GM21717 (cell line): ENCODE measurements at regions not wholly inside any gene's neighbourhood (a gene's known extent, or its start where the extent isn't known, plus 50 kb on each side); places are given as distances from the start of the nearest gene placed in this dataset.

Source experiments
- ATAC-seq: cut with Tn5 transposase; IDR thresholded peaks from one replicate; pipeline ENCODE4 v1.9.1; 2021; ENCODE audit warnings: mild to moderate bottlenecking, moderate library complexity; ENCODE audit not compliant: unreplicated experiment

DNA sequence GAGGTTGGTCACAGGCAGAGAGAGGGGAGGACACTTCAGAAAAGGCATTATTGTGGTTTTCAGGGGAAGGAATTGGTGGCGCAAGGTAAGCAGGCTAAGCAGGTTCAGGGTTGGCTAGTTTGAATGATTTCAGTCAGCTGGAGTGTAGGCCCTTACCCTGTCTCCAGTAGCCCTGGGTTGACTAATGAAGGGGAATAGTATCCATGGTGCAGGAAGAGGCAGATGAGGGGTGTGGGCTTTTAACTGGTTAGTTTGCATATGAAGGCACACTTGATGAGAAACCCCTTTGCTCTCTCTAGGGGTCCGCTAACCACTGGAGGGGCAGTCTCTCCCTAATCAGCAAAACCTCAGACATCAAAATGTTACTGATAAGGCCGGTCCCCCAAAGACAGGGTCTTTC lies 249.7 kb downstream of the AASDHPPT start:
- no peak for ATAC-seq

DNA sequence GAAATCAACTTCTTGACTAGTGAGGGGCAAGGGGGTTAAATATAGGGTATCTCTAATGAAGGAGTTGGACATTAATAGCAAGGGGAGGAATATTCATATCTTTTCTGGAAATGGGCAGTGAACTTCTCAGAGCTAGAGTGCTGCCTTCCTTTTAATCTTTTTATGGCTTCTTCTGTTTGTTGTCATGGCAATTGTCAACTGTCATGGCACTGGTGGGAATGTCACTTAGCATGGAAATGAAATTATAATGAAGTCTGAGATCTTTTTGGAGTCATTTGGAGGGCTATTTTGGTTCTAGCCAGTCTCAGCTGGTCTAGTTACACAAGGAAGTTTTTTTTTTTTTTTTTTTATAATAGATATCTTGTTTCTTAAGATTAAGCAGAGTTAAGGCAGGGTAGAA lies 250.2 kb downstream of the AASDHPPT start:
- ATAC-seq: no peak

DNA sequence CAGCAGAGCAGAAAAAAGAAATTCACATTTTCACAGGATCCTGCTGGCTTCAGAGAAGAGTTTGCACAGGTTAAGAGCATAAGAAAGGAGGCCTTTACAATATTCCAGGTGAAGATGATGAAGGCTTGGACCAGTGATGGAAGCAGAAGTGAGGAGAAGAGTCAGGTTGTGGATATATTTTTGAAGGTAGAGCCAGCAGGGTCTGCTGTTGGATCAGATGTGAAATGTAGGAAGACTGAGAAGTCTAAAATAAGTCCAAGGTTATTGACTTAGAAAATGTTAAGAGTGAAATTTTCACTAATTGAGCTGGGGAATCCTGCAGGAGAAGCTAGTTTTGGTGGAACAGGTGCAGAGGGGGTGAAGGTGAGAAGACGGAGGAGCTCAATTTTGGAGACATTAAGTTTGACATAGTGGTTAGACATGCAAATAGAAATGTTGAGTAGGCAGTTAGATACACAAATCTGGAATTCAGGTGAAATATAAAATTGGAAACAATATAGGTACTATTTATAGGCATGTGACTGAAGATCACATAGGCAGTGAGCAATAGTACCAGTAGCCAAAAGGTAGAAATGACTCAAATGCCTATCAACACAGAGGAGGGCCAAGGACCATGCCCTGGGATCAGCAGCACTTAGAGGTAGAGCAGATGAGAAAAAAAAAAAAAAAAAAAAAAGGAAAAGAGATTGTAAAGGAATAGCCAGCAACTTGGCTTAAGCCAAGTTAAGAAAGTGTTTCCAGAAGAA lies 252.0 kb downstream of the AASDHPPT start:
- ATAC-seq: no peak

GRCh38 chr11:106331176-106331575 lies 253.7 kb downstream of the AASDHPPT start:
- ATAC-seq: no peak

GRCh38 chr11:106333678-106334077 lies 256.2 kb downstream of the AASDHPPT start:
- no peak for ATAC-seq

DNA sequence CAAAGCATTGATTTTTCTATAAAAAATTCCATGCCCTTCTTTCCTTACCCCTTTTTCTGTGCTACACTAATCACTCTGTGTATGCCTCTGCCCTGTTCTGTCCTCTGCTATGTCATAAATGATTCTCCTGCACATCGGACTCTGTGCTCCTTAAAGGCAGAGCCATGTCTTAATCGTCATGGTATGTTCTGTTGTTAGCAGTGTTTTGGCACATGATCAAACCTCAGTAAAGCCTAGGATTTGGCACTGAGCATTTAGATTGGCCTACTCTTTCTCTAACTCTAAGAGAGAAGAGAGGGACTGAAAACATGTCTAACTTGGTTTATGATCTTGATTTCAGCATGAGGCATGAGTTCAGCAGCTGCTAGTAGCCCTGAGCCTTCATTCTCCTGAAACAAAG lies 266.9 kb downstream of the AASDHPPT start:
- ATAC-seq: no peak

GRCh38 chr11:106344966-106345365 lies 267.5 kb downstream of the AASDHPPT start:
- ATAC-seq: no peak

DNA sequence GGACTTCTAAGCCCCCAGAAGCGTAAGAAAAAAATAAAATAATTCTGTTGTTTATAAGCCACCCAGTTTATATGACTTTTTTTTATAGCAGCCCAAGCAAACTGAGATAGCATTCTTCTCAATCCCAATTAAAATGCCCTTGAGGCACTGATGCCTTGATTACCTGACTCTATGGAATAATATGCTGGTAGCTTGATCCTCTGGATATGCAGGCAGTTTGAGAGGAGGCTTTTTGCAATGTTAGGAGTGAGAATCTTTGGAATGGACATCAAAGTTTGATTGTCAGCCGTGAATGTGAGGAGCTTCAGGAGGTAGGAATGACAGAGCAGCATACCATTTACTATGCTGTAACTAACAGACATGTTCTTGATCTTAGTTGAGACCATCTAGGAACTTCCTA lies 275.6 kb downstream of the AASDHPPT start:
- ATAC-seq: no peak

DNA sequence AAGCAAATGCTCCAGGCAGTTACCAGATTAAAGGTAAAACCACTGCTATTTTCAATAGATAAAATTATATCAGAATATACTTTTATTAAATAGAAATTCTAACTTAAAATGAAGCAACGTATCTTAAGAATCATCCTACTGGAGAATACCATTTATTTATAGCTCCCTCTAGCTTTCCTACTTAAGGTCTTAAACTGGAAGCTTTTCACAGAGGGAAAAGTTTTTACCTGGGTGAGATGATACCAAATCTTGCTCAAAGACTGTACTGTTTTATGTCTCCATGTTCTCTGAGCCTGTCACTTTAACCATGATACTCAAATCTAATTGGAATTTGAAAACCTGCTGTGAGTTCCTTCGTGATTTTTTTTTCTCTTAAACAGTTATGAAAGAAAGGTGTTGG lies 291.8 kb downstream of the AASDHPPT start:
- ATAC-seq: no peak

- ATAC-seq: no peak
Observed at GRCh38 chr11:106378513-106379179, 301.2 kb downstream of the AASDHPPT start.

DNA sequence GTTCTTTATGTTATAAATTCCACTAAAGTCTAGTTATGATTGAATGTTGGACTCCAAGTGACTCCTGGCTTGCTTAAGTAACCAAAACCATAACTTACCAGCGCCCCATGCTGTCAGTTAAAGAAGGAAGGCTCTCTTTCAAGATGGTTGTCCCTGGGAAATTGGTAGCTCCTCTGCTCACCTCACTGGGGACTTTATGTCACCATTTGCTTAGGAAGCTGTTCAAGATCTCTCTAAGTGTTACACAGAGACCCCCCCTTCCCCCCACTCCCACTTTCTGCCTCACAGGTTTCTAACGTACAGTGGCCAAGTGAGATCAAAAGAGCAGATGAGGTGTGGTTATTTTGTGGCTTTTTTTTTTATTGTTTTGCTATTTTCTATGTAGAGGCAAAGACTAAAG lies 301.8 kb downstream of the AASDHPPT start:
- ATAC-seq: no peak

DNA sequence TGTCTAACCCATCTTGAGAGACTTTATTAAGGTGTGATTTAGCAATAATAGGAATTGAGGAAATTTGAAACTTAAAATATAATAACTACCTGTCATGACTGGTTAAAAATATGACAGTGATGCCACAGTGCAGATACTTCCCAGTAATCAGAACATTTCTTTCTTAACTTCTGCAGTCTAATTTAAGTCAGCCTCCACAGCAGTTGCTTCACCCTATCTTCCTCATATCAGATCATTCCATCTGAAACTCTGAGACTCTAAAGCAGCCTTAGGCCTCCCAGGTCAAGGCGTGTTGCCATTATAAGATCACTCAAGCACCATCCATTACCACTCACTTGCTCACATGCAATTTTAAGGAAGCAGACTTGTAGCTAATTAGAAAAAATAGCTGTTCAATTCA lies 302.2 kb downstream of the AASDHPPT start:
- ATAC-seq: no peak

DNA sequence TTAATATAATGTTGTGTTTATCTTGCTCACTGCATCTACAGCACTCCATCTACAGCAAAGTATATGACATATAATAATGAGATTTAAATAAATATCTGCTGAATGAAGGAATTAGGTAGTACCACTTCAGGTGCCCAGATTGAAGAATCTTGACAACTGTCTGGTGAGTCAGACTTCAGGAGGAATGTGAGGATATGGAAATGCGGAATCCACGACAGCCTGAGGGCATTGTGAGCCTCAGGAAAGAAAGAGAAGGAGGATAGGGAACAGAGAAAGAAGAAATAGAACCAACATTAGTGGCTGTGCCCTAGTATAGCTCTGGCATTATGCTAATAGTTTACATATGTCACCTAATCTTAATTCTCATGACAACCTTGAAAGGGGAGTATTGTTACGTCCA lies 304.4 kb downstream of the AASDHPPT start:
- ATAC-seq: no peak

DNA sequence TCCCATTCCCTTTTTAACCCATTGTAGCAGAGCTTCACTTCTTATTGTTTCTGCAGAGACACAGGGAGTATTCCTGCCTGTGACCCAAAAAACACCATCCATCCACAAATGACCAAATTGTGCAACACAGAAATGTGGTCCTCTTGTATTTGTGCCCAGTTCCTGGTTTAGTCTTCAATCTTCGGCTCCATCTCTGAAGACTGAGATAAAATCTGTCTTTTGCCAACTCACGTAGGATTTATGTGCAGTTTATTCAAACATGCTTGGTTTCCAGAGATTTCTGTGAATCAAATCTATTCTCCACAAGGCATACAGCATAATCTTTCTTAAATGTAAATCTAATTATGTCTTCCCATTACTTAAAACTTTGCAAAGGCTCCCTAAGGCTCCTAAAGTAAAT lies 307.0 kb downstream of the AASDHPPT start:
- ATAC-seq: no peak

DNA sequence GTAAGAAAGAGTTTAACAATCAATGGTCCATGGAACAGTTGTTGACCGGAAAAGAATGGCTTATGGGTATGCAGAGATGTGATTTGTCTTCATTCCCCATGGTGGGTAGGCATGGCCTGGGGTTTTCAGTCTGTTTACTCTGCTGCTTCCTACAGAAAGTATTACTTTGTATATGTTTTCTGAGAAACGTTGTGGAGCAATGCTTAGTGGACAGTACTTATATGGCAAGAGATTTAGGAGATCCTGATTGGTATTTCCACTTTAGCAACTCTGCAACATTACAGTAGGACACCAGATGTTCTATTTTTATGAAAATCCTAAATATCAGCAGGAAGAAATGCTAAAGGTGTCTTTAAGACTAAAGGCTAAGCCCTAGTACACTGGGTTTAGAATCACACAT lies 309.1 kb downstream of the AASDHPPT start:
- ATAC-seq: no peak

DNA sequence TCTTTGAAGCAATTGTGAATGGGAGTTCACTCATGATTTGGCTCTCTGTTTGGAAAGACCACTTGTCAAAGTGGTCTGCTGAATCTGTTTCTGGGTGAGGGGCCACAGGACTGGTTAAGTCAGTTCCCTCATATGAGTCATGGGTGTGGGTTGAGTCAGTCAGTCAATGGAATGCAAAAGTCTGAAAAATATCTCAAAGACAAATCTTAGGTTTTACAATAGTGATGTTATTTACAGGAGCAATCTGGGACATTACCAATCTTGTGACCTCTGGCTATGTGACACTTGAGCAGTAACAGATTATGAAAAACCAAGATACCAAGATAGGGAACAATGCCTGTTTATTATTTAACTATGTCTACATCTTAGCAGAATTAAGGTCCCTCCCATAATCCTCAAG lies 311.6 kb downstream of the AASDHPPT start:
- no peak for ATAC-seq

- no peak for ATAC-seq
Observed at GRCh38 chr11:106390078-106390477, 312.6 kb downstream of the AASDHPPT start.

DNA sequence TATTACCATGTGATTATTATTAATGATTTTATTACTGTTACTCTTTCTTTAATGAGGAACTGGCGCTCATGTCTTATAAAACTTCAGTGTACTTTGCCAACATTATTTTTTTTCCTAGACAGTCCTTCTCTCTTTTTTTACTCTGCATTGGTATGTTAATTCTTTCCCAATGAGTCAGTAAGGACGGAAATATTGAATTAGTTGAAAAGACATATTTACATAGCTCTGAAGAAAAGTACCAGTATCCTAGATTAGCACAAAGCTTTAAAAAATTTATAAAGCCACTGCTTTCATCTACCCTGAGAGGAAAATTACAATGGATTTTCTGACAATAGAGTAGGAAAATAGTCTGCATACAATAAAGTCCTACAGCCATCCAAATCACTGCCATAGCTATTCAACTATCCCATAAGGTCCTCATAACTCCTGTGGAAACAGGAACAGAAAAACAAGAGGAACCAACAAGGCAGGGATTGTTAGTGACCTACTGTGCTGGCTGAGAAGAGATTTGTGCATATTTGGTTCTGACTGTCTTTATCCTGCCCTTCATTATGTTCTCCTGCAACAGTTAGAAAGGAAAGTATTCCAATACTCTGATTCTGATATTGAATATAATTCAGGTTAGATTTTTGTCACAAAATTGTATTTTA lies 314.4 kb downstream of the AASDHPPT start:
- no peak for ATAC-seq

DNA sequence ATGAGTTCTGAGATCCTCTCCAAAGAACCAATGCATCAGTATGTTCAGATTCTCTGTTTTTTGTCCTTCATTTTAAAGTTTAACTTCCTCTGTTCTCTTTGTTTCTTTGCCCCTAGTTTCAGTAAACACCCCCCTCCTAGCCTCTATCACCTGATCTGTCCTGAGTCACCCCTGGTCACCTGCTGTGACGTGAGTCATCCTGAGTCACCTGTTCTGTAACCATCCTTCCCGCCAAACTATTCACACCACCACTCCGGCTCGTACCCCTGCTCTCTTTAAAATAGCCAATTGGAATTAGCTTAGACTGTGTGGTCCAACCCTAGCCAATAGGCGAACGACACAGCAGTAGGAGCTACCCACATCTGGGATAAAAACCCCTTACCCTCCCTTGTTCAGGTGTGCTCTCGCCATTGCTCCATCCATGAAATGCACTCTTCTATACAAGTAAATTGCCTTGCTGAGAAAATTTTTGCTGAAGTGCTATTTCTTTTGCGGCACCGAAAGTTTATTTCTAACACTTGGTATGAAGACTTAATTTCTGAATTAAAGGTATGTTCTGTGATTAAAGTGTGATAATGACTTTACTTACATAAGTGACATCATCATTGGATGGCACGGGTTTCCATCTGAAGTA lies 318.4 kb downstream of the AASDHPPT start:
- no peak for ATAC-seq

- no peak for ATAC-seq
Observed at GRCh38 chr11:106397787-106398501, 320.5 kb downstream of the AASDHPPT start.

- ATAC-seq: no peak
Observed at GRCh38 chr11:106398502-106399075, 321.1 kb downstream of the AASDHPPT start.
